Spleen (tissue), 7 donors: ENCODE measurements at regions not wholly inside any gene's neighbourhood (a gene's known extent, or its start where the extent isn't known, plus 50 kb on each side); places are given as distances from the start of the nearest gene placed in this dataset.

Experiments used
- CTCF ChIP-seq, 11 experiments: fragments of 200-600 bp in 7 of 11; fragments of 450-650 bp in 4 of 11; sonication (generic) in 4 of 11; IDR thresholded peaks in 8 of 11; conservative IDR thresholded peaks in 3 of 11; 1 replicate in 7 of 11; 2 replicates in 4 of 11; pipeline versions ENCODE4 v1.4.0 to v1.8.0; 2016 to 2021; ENCODE audit warnings: antibody characterized with exemption in 11 of 11, inconsistent platforms in 4 of 11, mild to moderate bottlenecking in 1 of 11
- POLR2A ChIP-seq, 3 donors: fragments of 450-650 bp; IDR thresholded peaks; one replicate each; pipeline ENCODE4 v1.5.1; 2017; ENCODE audit warnings: antibody characterized with exemption in 3 of 3, mild to moderate bottlenecking in 1 of 3
- donor health status: DM: no; HTN: no; CAD: no; lungs with moderate emphysema.
- donor health status: DM: no; HTN: no; CAD: no.
- donor health status: DM: no; HTN: no; CAD: no.

- TF ChIP-seq CTCF (IDR thresholded peaks at IDR 0.05 in 8 of 11, conservative IDR thresholded peaks at IDR 0.05 in 3 of 11) = no peak
- TF ChIP-seq POLR2A (IDR thresholded peaks at IDR 0.05) = no peak
Observed at GRCh38 chr11:92838759-92839310, 130.6 kb upstream of the MTNR1B start.
